SK-N-MC (cell line): ENCODE measurements at regions not wholly inside any gene's neighbourhood (a gene's known extent, or its start where the extent isn't known, plus 50 kb on each side); places are given as distances from the start of the nearest gene placed in this dataset.

Experiments
- EZH2 ChIP-seq: fragments of 200-600 bp; sonication (generic); IDR thresholded peaks from one replicate; pipeline ENCODE4 v1.6.1; 2017; ENCODE audit warnings: antibody characterized with exemption
- POLR2AphosphoS5 ChIP-seq: IDR thresholded peaks from 2 replicates; pipeline ENCODE4 v1.6.1; 2012; ENCODE audit warnings: mild to moderate bottlenecking, low read depth, low read length, borderline replicate concordance

DNA sequence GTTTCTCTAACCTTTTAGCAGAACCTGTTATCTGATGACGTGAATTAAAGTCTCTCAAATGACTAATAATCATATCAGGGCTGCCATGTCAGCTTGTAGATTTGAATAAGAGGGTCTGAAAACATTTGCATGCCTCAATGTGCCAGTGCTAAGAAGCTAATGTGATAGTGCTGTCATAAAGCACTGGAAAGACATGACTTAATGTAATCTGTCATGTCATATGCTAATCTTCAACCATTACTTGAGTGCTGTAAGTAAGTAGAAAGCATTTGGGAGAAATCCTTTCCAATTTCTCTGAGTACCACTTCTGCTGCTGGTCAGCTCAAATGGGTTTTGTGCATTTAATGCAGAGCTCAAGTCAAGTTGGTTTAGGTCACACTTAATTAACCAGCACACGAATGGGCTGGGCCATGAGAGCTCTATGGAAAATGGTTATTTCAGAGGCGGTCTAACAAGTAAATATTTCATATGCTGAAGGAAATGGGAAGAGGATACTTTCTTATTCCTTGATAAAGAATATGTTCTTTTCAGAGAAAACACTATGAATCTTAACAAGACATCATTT lies 609.2 kb downstream of the LMO4 start:
- no peak for TF ChIP-seq POLR2AphosphoS5
- no peak for TF ChIP-seq EZH2
